ENCODE measurements at regions not wholly inside any gene's neighbourhood (a gene's known extent, or its start where the extent isn't known, plus 50 kb on each side); places are given as distances from the start of the nearest gene placed in this dataset.

DNA sequence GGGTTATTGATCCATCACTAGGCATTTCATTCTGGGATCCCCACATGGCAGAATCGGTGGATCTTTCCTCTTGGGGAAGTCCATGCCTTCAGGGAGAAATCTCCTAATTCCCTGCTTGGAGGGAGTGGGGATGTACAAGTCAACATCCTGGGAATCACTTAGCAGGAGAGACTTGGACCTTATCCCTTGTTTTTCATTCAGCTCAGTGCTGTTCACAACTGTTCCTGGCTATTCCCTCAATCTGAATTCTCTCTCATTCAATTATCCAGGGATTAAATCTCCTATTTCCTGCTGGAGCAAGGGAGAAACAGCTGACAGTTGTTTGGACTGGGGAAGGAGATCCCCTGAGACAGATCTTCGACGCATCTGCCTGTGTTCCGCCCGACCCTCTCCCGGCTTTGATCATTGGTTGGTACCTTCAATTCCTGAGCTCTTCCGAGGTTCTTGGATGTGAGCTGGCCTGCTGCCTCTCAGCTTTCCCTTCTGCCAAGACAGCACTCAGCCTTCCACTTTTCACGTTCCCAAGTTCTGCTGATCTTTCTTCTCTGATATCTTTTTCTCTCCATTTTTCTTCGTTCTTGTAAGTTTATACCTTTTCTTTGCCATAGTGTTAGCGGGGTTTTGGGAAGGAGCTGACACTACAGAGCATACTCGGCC is 115.4 kb upstream of the GNAO1 start:
- no peak for TF ChIP-seq CTCF (IDR thresholded peaks at IDR 0.05; ENCODE audit: low read depth, low read length, missing control alignments)
- no peak for DNase-seq (ENCODE audit: low read depth)
- no peak overlapping the region for H3K4me3 ChIP-seq (ENCODE audit: low read depth, low read length)

- no peak for TF ChIP-seq CTCF (IDR thresholded peaks at IDR 0.05; ENCODE audit: low read depth, low read length, missing control alignments)
- H3K4me3 ChIP-seq (ENCODE audit: low read depth, low read length), result no peak overlapping the region
- DNase-seq (ENCODE audit: low read depth), result no peak
These were observed 117.8 kb upstream of the GNAO1 start for GRCh38 chr16:56073508-56073907.

- no peak for TF ChIP-seq CTCF (IDR thresholded peaks at IDR 0.05; ENCODE audit: low read depth, low read length, missing control alignments)
- DNase-seq (ENCODE audit: low read depth), result no peak
These were observed 119.2 kb upstream of the GNAO1 start for GRCh38 chr16:56072096-56072495.

GRCh38 chr16:56068816-56069215 is 122.5 kb upstream of the GNAO1 start:
- no peak for TF ChIP-seq CTCF (IDR thresholded peaks at IDR 0.05; ENCODE audit: low read depth, low read length, missing control alignments)
- no peak for DNase-seq (ENCODE audit: low read depth)
- no peak overlapping the region for H3K4me3 ChIP-seq (ENCODE audit: low read depth, low read length)

More at GRCh38 chr16:56072096-56072495, 119.2 kb upstream of the GNAO1 start:
- H3K4me3 ChIP-seq (ENCODE audit: low read depth, low read length), result no peak overlapping the region

DNA sequence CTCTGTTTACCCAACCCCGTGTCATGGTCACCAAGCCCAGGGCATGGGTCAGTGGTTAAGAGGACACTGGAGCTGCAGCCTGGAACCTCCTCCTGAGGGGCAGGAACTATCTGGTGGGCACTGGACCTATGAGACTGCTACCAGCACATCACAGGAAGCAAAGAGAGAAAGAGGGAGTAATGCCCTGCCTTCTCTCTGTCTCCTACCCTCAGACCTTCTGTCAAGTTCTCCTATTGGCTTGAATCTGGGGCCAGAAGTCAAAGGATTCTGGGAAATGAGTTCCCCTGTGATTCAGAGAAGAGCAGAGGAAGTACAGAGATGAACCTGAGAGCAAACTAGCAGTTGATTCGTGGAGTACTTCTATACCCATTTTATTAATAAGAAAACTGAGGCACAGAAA is 123.0 kb upstream of the GNAO1 start:
- no peak for TF ChIP-seq CTCF (IDR thresholded peaks at IDR 0.05; ENCODE audit: low read depth, low read length, missing control alignments)
- DNase-seq (ENCODE audit: low read depth), result no peak
- no peak overlapping the region for H3K4me3 ChIP-seq (ENCODE audit: low read depth, low read length)

DNA sequence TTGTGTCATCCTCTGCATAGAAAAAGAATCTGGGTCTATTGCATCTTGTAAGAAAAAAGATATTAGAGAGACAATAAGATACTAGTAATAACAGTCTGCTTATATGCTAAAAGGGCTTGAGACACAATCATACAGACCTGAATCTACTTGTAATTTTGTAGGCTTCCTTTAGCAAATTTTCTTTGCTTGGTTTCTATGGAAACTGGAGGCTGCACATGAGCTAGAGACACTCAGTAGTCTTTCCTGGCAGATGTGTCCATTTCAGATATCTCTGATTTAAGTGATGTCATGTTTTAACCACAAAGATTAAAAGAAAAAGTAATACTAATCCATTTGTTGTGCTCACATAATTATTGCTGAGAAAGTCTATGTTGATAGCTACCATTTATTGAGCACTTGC is 123.9 kb upstream of the GNAO1 start:
- TF ChIP-seq CTCF (IDR thresholded peaks at IDR 0.05; ENCODE audit: low read depth, low read length, missing control alignments), result no peak
- DNase-seq (ENCODE audit: low read depth), result no peak
- no peak overlapping the region for H3K4me3 ChIP-seq (ENCODE audit: low read depth, low read length)

DNA sequence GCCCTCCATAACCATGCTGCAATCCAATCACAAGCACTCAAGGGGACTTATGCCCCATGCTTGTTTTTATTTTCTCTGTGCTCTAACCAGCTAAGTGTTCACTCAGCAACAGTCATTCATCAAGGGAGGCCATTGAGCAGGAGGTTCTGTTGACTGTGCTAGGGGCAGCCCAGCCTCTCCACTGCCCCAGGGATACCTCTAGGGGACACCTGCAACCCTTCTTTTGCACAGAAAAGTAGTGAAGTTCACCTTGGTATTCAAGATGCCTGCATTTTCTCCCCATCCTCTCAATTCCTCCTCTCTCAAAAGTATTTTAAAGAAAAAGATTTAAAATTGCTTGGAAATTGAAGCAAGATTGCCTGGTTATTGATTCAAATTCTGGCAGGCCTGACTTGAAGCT is 124.7 kb upstream of the GNAO1 start:
- no peak for DNase-seq (ENCODE audit: low read depth)
- no peak overlapping the region for H3K4me3 ChIP-seq (ENCODE audit: low read depth, low read length)
- TF ChIP-seq CTCF (IDR thresholded peaks at IDR 0.05; ENCODE audit: low read depth, low read length, missing control alignments), result no peak

Data from GM12864 (cell line).